Kidney capillary endothelial cell (primary cell): ENCODE measurements at regions not wholly inside any gene's neighbourhood (a gene's known extent, or its start where the extent isn't known, plus 50 kb on each side); places are given as distances from the start of the nearest gene placed in this dataset.
A peak's percentile ranks its signal among the peaks of the same experiment; 100 is the strongest.
"Not testable (repeated sequence)": the region's sequence is repeated elsewhere in the genome, so short reads cannot be mapped to it uniquely, and the experiment has no call there.

Source experiments
- DNase-seq: peaks from one replicate; pipeline ENCODE4 v3.0.0-alpha.2; 2018; ENCODE audit warnings: low spot score

DNA sequence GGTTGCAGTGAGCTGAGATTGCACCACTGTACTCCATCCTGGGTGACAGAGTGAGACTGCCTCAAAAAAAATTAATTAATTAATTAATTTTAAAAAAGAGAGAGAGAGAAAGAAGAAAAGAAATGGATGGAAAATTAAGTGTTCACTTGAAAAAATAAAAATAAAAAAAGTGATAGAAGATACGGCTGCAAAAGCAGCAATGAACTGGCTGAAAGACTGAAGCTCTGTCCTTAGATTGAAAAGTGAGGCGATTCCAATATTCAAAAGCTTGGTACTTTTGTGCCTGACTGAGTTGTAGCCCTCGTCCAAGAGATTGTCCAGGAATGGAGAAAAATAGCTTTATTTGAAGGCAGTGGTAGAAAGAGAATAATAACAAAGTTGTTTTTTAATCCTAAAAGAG, 154.6 kb downstream of the ADSS2 start:
- DNase-seq, result no peak

DNA sequence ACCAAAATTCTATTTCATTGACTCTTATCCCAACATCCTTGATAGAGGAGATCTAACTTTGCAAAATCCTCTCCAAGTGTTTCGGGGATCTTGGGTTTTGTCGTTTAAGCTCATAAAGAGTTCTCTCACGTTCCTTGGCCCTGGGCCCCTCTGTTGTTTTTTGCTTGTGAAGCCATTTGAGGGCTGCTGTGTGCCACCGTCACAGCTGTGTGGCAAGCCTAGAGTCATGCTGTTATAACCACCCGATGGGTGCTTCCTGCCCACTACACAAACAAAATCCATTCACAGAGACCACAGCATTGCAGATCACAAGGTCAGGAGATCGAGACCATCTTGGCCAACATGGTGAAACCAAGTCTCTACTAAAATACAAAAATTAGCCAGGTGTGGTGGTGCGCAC, 154.1 kb downstream of the ADSS2 start:
- no peak for DNase-seq

DNA sequence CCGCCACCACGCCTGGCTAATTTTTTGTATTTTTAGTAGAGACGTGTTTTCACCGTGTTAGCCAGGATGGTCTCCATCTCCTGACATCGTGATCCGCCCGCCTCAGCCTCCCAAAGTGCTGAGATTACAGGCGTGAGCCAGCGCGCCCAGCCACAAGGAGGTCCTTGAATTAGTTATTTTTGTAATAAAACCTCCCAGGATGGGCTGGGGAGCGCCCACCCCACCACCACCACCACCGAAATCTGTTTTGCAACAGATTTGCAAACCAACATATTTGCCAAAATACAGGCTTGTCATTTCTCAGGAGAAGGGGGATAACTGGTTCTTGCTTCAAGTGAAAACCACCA, 151.7 kb downstream of the ADSS2 start:
- DNase-seq, result not testable (repeated sequence)

DNA sequence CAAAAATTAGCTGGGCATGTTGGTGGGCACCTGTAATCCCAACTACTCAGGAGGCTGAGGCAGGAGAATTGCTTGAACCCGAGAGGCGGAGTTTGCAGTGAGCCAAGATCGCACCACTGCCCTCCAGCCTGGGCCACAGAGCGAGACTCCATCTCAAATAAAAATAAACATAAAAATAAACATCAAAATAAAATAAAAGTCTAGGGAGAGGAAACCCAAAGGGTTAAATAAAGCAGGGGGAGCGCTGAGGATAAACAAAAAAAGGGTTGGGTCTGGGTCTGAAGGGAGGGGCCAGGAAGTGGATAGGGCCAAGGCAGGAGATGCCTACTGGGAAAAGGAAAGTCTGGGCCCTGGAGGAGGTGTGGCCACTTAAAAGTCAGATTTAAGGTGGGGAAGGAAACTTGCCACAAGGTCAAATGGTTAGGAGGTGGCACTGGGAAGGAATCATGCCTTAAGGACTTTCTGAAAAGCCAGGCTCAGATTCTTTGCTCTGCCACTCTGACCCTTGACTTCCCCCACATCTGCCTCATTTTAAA, 150.0 kb downstream of the ADSS2 start:
- DNase-seq, result no peak

DNA sequence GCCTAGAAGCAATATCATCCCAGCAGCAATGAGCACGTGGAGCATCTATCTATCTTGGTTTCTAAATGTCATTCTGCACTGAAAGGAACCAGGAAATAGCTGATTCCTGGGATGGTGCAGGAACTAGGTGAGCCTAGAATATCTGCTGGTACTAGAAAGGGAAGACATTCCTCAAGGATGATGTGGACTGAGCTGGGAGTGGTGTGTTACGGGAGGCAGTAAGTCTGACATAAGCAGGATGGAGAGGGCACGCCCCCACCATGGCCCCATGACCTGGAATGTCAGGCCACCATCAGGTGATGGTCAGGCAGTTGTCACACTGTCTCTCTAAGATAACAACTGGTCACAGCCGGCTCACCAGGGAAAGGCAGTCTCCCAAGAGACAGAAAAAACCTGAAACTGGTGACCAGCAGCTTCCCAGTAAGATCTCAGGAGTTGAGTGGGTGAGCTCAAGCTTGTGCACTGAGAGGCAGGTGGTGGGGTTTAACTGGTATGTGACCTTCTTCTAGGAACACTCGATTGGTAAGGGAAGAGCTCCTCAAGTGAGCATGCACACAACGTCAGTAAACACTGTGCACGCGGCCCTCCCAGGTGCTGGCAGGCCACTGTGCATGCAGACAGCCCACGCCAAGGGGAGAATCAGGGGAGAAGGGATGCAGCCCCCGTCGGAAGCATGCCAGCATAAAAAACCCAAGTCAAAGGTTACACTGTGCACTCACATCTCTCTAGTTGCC, 148.7 kb downstream of the ADSS2 start:
- peak; percentile 85 for DNase-seq

DNA sequence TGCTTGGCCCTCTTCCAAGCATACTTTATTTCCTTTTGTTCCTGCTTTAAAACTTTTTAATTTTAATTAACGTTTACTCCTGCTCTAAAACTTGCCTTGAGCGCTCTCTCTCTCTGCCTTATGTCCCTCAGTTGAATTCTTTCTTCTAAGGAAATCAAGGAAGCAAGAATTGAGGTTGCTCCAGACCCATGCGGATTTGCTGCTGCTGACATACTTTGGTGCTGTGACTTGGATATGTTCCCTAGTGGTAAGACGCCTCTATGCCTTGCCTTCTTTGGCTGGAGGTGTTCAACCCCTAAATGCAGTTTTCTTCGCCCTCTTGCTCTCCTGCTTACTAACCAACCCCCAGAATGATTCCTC, 148.1 kb downstream of the ADSS2 start:
- no peak for DNase-seq

DNA sequence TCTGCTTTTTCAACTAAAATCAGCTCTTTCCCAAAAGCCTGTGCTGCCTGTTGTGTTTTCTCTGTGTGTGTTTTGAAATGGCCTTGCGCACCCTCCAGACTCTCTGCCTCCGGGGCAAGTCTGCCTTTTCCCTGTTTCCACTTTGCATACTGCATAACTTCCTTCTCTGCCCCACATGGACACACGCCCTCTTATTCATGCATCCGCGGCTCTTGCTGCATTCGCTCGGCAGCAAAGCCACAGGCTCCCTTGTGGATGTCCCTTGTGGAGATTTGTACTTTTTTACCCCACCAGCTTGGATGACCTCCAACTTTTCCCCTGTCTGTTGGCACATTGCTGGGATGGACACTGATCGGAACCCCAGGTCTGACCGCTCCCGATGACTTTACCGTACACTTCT, 147.6 kb downstream of the ADSS2 start:
- no peak for DNase-seq

DNA sequence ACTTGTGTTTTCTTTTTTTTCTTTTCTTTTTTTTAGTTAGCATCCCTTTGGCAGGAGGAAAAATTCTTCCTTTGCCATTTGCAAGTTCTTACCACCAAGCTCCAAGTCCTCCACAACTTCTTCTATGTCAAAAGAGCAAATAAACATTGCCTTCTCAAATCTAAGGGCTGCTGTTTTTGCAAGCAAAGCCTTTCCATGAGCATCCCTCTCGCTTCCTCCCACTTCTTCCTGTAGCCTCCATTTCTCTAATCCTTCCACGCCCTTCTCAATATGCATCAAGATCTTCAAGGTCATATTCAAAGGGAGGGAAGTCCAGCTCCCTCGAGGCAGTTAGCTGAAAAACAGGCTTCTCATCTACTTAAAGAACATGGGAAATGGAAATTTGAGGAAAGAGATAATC, 147.1 kb downstream of the ADSS2 start:
- DNase-seq, result no peak

DNA sequence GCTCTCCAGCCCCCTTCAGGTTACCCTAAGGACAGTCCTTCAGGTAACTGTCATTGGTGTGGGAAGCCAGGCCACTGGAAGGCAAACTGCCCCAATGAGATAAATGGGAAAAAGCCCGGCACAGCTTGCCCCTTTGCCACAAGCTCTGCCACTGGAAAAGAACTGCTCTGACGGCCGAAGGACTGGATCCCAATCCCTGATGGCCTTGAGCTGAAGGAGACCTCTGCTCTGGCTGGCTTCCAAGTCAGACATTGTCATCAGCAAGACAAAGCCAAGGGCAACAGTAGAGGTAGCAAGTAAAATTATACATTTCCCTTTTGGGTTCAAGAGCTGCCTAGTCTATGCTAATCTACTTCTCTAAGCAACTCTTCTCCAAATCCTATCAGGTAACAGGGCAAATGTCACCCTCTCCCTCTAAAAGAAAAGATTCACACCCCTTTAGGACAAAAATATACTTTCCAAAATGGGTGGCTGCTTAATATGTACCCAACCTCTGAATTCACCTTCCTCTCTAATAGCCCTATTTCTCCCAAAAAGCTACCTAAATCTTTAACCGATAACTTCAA, 145.8 kb downstream of the ADSS2 start:
- no peak for DNase-seq

DNA sequence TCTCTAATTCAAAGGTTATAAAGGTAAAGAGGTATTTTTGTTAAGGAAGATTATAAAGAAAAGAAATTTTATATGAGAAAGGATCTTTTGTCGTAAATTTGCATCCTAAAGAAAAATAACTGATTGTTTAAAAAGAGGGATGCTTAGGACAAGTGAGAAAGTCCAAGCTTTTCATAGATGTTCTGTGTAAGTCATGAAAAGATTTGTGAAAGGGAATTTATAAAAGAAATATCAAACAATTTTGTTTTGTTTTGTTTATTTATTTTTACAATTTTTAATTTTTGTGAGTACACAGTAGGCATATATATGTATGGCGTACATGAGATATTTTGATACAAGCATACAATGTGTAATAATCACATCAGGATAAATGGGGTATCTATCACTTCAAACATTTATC, 145.2 kb downstream of the ADSS2 start:
- DNase-seq, result no peak

DNA sequence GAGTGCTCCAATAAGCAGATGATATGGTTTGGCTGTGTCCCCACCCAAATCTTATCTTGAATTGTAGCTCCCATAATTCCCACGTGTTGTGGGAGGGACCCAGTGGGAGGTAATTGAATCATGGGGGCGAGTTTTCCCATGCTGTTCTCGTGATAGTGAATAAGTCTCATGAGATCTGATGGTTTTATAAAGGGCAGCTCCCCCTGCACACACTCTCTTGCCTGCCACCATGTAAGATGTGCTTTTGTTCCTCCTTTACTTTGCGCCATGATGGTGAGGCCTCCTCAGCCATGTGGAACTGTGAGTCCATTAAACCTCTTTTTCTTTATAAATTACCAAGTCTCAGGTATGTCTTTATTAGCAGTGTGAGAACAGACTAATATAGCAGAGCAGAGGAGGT, 142.5 kb downstream of the ADSS2 start:
- not testable (repeated sequence) for DNase-seq

DNA sequence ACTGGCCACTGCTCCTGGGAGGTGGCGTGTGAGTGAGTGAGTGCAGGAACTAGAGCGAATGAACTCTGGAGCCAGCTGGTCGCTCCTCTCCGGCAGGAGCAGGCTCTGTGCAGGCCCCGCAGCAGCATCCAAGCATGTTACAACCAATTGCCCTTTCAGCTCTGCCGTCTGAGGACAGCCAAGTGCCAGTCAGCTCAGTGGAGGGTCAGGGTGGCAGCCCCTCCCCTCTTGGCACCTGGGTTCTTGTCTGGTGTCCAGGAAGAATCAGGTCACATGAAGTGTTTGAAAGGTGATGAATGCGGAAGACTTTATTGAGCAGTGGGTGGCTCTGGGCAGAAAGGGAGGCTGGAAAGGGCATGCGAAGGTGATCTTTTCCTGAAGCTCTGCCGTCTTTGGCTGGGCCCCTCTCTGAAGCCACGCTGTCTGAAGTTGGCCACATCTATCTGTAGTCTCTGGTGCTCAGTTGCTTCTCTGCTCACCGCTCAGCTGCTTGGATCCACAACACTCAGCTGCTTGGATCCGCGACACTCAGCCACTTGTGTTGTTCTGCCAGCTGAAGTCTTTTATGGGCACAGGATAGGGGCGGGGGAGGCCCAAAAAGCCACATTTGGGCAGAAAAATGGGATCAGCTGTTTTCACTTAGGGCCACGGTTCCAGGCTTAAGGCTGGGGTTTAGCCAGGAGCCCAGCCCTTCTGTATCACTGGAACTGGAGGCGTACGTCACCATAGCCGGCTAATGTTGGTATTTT, 139.8 kb downstream of the ADSS2 start:
- DNase-seq, result no peak

DNA sequence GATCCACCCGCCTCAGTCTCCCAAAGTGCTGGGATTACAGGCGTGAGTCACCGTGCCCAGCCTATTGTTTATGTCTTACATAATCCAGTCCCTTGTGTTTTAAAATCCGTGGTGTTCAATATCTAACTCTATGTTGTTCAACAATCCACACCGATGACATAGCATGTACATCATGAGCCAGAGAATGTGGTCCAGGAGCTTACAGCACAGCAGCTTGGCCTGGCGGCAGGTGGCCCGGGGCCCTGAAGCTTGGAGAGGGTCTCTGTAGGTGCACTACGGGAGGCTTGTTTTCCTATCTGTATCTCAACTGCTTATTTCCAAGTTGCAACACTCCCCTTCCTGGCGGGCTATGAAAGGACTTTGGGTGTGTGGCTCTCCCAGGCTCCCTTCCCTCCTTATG, 138.4 kb downstream of the ADSS2 start:
- no peak for DNase-seq

DNA sequence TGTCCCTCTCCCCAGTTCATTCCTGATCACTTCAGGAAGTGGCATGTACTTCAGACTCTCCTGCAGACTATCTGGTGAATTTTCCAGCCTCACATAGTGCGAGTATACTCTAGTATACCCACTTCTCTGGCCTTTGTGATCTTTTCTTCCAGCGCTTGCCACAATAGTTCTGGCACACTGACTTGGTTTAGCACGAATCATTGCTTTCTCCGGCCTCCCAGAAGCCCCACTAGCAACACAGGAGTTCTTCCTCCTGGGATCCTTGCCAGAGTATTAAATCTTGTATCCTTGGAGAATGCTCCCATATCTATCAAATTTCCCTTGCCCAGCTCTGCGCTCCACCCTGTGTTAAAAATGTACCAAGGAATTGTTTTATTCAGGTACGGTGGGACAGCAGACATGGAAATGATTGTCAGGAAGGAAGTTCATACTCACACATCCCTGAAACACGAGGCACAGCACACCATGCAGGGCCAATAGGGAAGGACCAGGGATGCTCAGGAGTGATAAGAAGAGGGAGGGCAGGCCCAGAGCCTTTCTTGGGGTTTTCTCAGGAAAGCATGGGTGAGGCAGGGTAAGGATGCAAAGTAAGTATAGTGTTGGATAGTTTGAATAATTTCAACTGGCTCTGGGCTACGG, 136.7 kb downstream of the ADSS2 start:
- DNase-seq, result peak; percentile 60

DNA sequence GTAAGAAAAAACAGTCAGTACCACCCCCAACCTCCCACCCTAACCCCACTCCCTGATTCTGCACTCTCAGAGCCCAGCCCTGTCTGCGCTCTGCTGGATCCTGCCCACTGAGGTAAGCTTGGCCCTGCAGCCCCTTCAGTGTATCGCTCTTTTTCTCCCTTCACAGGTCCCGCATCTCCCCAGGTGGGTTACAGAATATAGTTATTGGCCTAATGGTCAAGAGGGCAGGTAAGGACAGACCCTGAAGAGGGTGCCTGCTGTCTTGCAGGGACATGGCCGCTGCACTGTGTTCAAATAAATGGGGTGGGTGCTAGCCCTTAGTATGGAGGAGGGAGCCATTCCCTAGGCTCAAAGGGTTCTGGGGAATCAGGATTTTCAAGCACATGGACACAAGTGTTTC, 135.7 kb downstream of the ADSS2 start:
- DNase-seq, result no peak

DNA sequence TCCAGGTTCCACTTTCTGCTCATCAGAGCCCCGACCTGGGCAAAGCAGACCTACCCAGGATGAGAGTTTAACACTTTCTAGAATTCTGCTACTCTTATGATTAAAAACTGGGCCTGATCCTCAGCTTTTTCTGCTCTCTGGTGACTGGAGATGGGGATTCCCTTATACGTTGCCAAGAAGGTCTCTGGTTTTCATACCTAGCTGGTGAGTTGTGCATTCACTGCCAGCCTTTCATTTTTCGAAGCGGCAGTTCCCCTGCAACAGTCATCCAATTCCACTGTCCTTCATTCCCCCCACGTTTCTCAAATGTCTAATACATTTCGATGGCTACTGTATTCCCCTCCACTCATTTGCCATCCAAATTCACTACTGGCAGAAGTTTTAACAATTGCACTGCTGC, 135.3 kb downstream of the ADSS2 start:
- no peak for DNase-seq

DNA sequence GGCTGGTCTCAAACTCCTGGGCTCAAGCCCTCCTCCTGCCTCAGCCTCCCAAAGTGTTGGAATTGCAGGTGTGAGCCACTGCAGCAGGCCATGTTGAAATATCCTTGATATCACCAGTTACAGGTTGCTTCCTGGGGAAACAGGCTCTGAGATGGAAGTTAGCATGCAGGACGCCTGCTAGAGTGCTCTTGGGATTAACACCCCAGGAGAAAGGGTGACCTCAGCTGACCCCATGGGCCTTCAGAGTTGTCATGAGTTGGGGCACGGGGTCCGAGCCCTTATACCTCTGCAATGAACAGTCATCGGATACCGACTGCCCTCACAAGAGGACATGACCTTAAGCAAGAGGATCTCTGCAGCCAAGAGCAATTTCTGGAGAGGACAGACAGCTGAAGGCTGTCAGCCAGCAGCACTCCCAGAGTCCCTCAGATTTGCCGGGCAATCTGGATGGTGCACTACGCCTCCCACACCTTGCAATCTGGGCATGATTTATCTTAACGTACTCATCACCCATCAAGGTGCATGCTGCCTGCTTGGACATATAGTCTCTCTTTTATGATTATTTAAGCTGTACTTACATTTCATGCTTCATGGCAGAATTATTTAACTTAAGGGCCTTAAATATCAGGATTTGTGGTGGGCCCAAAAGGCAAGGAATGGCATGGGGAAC, 134.6 kb downstream of the ADSS2 start:
- DNase-seq, result no peak

DNA sequence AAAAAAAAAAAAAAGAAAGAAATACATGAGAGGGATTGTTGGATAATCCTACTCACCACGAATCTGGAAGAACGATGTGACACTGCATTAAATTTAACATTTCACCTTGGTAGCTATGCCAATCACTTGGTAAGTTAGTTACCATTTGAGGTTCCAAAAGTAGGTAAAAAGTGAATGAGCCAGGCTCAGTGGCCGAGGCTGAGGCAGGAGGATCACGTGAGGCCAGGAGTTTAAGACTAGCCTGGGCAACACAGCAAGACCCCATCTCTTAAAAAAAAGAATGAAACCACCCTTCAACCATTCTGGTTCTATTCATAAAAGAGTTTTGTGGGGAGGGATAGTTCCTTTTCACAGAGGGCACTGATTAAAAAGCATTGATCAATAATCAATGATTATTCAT, 133.6 kb downstream of the ADSS2 start:
- no peak for DNase-seq

DNA sequence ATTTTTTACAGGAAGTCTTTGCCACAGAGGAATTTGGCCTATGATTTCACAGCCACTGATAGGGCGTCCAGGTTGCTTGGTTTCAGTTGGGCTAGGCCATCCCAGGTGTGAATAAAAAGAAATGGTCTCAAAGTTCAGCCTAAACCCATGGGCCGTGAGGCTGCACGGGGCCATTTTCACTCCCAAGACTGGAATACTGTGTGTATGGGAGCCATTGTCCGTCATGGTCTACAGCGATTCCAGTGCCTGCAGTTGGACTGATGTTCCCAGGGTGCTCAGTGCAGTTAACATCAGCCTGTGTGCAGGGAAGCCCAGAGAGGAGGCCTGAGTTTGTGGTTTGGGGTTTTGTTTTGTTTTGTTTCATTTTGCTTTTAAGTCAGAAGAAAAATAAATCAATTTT, 133.2 kb downstream of the ADSS2 start:
- DNase-seq, result no peak

DNA sequence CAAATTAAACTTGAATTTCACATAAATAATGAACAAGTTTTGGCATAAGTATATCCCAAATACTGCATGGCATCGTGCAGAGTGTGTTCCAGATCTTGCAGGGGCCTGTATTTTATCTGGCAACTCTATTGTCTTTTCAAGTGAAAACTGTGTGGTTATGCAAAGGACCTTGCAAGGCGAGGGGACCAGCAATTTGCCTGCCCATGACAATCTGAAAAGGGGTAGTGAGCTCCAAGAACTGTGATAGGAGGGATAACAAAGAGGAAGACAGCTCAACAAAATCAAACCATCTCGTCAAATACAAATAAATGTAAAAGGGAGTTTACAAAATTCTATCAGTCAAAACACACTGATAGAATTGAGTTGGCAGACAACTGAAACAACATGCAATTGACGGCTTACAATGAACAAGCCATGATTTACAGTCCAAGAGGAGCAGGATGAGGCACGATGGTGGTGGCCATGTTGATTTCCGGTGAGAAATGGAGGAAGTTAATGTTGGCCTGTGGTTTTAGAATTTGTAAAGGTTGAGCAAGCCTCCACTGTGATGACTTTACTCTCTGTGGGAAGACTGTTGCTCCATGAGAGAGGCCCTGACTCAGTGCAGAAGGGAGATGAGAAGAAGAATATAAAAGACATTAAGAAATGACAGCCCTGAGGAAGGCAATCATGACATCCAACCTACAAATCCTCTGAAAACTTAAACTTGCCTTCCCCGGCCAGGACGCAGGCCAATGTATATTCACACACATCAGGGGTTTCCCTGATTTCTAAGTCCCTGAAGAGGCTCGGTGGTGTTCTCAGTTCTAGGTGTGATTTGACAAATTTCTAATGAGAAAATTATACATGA, 132.2 kb downstream of the ADSS2 start:
- no peak for DNase-seq

DNA sequence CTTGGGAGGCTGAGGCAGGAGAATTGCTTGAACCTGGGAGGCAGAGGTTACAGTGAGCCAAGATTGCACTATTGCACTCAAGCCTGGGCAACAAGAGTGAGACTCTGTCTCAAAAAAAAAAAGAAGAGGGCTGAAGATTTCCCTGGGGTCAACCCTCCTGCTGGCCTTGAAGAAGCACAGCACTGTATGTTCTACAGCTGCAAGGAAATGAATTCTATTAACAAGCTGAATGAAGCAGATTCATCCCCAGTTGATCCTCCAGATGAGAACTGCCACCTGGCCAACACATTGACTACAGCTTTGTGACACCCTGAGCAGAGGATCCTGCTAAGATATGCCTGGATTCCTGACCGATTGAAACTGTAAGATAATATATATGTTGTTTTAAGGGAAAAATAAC, 129.5 kb downstream of the ADSS2 start:
- no peak for DNase-seq
